Neutrophil (primary cell): ENCODE measurements at regions not wholly inside any gene's neighbourhood (a gene's known extent, or its start where the extent isn't known, plus 50 kb on each side); places are given as distances from the start of the nearest gene placed in this dataset.

Experiments used
- H3K27ac ChIP-seq: fragments of 200-600 bp; sonication (generic); 2 replicates; pipeline ENCODE4 v1.5.1; 2016; ENCODE audit warnings: mild to moderate bottlenecking, moderate library complexity
- H3K27me3 ChIP-seq: fragments of 200-600 bp; sonication (generic); 2 replicates; pipeline ENCODE4 v1.6.0; 2016; ENCODE audit warnings: mild to moderate bottlenecking
- H3K36me3 ChIP-seq: fragments of 200-600 bp; sonication (generic); 2 replicates; pipeline ENCODE4 v1.5.1; 2017
- H3K4me1 ChIP-seq, 2 experiments: fragments of 200-600 bp in 1 of 2; sonication (generic) in 1 of 2; 1 replicate in 1 of 2; 2 replicates in 1 of 2; pipeline versions ENCODE4 v1.5.1 to v1.6.1; 2013 to 2016; ENCODE audit warnings: low read depth in 1 of 2, low read length in 1 of 2, mild to moderate bottlenecking in 1 of 2, moderate library complexity in 1 of 2; ENCODE audit not compliant: control insufficient read depth in 1 of 2, insufficient read depth in 1 of 2
- H3K4me3 ChIP-seq, 2 experiments: fragments of 200-600 bp in 1 of 2; sonication (generic) in 1 of 2; 1 replicate in 1 of 2; 2 replicates in 1 of 2; pipeline ENCODE4 v1.5.1; 2013 to 2016; ENCODE audit warnings: low read depth in 1 of 2, low read length in 1 of 2, mild to moderate bottlenecking in 1 of 2, moderate library complexity in 1 of 2
- H3K9me3 ChIP-seq: fragments of 200-600 bp; sonication (generic); 2 replicates; pipeline ENCODE4 v1.5.1; 2016
- CTCF ChIP-seq: fragments of 200-600 bp; sonication (generic); IDR thresholded peaks from 2 replicates; pipeline ENCODE4 v1.5.1; 2016; ENCODE audit warnings: antibody characterized with exemption

GRCh38 chr11:19466314-19466713 lies 225.6 kb upstream of the E2F8 start:
- no peaks in the 10 kb centered on the region for H3K9me3 ChIP-seq
- no peak for TF ChIP-seq CTCF
- H3K27me3 ChIP-seq: peaks cover 36% of the 10 kb centered on the region
- no peaks in the 10 kb centered on the region for H3K4me1 ChIP-seq
- no peaks in the 10 kb centered on the region for H3K36me3 ChIP-seq
- H3K4me3 ChIP-seq: no peak overlapping the region
- H3K27ac ChIP-seq: no peak overlapping the region

- no peak overlapping the region for H3K27ac ChIP-seq
- H3K4me1 ChIP-seq: no peaks in the 10 kb centered on the region
- H3K4me3 ChIP-seq: no peak overlapping the region
- no peaks in the 10 kb centered on the region for H3K36me3 ChIP-seq
- H3K9me3 ChIP-seq: no peaks in the 10 kb centered on the region
- H3K27me3 ChIP-seq: peaks cover 32% of the 10 kb centered on the region
- no peak for TF ChIP-seq CTCF
Measured at GRCh38 chr11:19463976-19464375, 223.2 kb upstream of the E2F8 start.

- Histone ChIP-seq H3K27ac (no peak overlapping the region), H3K4me1 (no peaks in the 10 kb centered on the region), H3K4me3 (no peak overlapping the region), H3K27me3 (peaks cover 25% of the 10 kb centered on the region), H3K9me3 (no peaks in the 10 kb centered on the region), H3K36me3 (no peaks in the 10 kb centered on the region)
- no peak for TF ChIP-seq CTCF
Measured at GRCh38 chr11:19460718-19461405, 220.1 kb upstream of the E2F8 start.

GRCh38 chr11:19459240-19459639 lies 218.5 kb upstream of the E2F8 start:
- no peak for TF ChIP-seq CTCF
- no peak overlapping the region for H3K27ac ChIP-seq
- no peak overlapping the region for H3K4me3 ChIP-seq

GRCh38 chr11:19458721-19459120 lies 218.0 kb upstream of the E2F8 start:
- no peaks in the 10 kb centered on the region for H3K9me3 ChIP-seq
- TF ChIP-seq CTCF: no peak
- H3K4me3 ChIP-seq: no peak overlapping the region
- H3K4me1 ChIP-seq: no peaks in the 10 kb centered on the region
- peaks cover 17% of the 10 kb centered on the region for H3K27me3 ChIP-seq
- no peaks in the 10 kb centered on the region for H3K36me3 ChIP-seq
- H3K27ac ChIP-seq: no peak overlapping the region

More at GRCh38 chr11:19459240-19459639, 218.5 kb upstream of the E2F8 start:
- Histone ChIP-seq H3K36me3 (no peaks in the 10 kb centered on the region), H3K4me1 (no peaks in the 10 kb centered on the region), H3K9me3 (no peaks in the 10 kb centered on the region), H3K27me3 (peaks cover 17% of the 10 kb centered on the region)
